GM21447 (cell line): ENCODE measurements at regions not wholly inside any gene's neighbourhood (a gene's known extent, or its start where the extent isn't known, plus 50 kb on each side); places are given as distances from the start of the nearest gene placed in this dataset.

Experiments used
- ATAC-seq: cut with Tn5 transposase; IDR thresholded peaks from one replicate; pipeline ENCODE4 v1.9.1; 2021; ENCODE audit not compliant: unreplicated experiment

DNA sequence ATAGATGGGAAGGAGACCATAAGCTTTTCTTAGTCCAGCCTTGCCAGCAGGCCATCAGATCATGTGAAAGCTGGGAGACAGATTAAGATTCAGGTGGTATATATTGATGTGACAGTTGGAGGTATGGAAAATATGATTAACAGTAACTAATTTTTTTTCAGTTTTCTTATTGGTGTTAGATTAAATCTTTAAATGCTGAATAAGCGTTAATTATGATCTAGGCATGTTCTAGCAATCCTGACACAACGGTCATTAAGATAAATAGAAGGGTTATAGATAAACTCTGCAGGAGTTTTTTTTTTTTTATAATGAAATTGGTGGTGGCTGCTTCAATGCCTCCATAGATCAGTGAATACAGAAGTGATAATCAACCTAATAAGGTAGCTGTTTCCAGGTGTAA, 649.5 kb upstream of the TENM3 start:
- no peak for ATAC-seq

DNA sequence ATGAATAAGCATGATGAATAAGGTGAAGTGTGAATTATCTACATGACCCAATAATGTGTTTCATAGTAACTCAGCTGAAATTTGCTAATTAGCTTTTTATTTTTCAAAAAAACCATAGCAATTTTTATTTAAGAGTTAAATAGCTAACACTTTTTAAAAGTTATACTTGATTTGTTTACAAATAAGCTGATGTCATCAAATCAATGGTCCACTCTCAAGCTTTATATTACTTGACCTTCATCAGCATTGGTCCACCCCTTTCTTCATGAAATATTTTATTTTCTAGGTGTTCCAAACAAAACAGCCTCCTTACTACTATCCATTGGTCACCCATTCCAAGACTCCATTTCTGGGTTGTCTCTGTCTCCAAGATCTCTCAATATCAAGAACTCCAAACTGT, 649.0 kb upstream of the TENM3 start:
- ATAC-seq: no peak

DNA sequence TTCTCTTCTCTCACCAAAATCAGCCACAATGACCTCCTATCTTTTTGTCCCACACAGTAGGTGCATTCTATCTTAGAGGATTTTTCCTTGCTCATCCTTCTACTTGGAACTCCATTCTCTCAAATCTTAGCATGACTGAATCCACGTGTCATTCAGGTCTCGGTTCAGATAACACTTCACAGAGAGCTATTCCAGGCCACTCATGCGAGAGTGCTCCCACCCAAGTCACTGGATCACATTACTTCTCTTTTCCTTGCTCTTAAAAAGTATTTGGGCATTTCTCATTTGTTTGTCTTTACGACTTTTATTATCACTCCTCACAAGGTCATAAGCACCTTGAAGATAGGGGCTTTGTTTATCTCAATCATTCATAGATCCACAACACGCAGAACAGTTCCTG, 647.5 kb upstream of the TENM3 start:
- ATAC-seq: no peak

DNA sequence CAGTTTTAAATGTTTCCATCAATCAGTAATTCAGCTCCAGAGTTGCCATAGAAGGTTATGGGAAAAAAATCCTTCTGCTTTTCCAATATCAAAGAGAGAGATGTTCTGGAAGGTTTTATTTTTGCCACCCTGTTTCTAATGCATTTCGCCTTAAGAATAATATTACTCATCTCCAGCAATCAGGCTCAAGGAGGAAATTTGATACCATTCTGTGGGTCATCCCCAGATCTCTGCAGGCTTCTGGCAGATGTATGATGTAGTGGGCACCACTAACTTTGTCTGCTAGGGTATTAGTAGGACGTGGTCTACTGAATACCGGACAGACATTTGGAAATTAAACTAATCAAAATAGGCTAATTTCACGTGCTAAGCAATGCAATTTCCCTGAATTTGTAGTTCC, 645.4 kb upstream of the TENM3 start:
- no peak for ATAC-seq

DNA sequence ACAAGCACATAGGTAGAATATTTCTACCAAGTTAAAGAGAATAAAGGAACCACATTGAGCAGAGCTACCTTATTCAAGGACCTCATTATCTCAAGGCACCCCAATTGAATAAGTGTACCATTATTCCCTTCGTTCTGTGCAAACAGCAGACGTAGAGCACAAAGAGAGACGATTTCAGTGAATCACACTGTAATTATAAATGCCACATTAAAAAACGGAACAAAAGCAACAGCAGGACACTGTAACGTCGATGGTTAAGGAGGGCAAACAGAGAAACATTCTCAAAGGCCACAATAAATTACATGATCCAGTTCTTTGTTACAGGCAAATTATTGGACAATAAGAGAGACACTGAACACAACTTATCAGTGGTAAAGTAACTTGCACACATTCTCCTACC, 644.1 kb upstream of the TENM3 start:
- ATAC-seq: no peak

DNA sequence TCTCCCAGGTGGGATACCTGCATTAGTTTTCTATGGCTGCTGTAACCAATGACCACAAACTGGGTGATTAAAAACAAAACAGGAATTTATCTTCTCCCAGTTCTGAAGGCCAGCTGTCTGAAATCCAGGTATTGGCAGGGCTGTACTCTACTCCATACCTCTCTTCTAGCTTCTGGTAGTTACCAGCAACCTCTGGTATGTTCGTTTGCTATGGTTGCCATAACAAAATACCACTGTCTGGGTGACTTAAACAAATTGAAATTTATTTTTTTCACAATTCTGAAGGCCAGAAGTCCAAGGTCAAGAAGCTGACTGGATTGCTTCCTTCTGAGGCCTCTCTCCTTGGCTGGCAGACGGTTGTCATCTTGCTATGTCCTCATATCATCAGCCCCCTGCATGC, 642.1 kb upstream of the TENM3 start:
- no peak for ATAC-seq

DNA sequence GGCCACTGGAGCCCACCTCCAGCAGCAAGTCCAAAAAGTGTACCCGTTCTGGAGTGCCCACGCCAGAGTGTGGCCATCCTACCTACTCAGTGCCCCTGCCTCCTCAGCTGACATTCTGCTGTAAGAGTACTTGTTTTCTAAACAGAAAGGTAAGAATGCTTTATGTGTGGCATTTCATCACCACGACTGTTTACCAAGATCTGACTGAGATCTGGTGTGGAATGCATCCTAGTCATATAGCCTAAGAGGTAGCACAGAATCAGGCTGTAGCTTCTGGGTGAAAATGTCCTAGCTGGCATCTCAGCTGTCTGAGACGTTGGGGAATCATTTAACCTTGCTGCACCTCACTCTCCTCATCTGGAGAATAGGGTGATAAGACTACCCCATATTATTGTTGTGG, 638.7 kb upstream of the TENM3 start:
- ATAC-seq: no peak

DNA sequence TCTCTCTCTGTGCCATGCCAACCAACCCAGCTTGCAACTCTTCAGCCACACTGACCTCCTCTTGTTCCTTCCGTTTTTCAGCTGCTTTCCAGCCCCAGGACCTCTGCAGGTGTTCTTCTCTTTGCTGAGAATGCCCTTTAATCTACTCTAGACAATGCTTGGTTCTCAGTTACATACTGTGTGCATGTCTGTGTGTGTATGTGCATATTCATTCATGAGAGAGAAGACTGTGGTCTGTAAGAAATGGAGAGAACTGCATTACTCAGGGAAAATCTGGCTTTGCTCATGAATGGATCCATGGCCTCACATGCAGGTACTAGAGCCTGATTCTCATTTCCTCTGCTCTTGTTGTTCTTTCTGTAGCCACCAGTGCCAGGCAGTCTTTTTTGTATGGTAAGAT, 636.9 kb upstream of the TENM3 start:
- ATAC-seq: no peak

DNA sequence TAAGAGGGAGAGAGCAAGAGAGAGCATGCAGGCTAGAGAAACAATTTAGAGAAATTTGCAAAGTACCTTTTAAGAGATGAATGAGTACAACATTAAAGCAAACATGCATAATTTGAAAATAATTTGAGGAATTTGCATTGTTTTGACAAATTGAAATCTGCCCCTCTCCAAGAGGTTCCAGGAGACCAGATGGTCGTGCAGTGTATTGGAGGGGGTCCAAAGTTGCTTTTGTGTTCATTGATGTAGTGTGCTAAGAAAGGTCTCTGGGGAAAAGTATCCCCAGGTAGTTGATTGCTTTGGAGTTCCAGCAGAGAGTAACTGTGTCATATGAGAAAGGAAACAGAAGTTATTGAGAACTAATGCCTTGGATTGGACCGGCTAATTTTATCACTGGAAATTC, 635.0 kb upstream of the TENM3 start:
- ATAC-seq: no peak

DNA sequence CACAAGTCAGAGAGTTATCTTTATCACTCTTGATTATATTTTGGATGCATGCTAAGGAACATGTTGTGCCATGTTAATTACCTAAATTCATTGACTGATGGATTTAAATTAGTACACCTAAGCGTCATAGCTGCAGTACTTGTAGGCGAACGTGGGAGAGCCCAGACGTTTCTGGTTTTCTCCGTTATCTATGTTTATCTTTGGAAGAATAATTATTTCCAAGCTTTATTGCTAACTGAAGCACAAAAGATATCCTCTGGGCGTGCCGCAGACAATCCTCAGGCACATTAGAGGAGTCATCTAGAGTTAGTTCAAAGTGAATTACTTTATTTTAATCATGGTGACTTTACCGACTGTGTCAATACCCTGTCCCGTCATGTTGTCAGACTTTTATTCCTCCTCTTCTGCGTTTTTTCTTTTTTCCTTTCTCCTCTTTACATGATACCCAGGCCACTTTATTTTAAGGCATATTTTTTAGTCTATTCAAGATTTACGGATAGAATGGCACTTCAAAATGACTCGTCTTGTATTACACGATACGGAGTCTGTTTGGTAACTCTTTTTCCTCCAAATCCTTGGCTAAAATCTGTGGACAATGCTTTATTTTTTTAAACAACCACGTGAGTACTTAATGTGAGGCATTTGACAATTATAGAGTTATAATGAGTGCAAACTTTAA, 632.0 kb upstream of the TENM3 start:
- no peak for ATAC-seq

DNA sequence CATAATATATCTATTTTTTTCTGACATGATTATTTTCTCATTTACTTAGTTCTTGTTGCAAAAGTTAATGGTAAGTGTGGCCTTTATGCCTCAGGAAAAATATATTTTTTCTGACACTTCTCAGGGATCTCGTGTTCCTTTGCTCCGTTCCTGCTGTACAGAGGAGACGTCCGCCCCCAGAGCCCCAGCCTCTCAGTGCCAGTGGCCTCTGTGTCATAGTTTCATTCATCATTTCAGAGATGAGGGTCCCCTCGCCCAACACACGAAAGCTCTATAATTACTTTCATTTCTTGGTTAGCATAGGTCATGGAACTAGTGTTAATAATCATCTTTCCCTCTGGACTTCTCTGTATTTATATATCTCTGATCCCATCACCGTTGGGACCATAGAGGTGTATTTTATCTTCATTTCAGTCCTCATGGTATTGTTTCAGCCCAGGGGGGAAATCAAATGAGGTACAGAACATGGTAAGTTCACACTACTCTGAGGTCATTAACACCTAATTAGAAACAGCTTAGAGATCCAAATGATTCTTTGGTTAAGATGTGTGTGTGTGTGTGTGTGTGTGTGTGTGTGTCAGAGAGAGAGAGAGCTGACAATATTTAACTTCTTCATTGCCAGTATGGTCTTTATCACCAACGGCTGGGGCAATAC, 631.1 kb upstream of the TENM3 start:
- no peak for ATAC-seq

DNA sequence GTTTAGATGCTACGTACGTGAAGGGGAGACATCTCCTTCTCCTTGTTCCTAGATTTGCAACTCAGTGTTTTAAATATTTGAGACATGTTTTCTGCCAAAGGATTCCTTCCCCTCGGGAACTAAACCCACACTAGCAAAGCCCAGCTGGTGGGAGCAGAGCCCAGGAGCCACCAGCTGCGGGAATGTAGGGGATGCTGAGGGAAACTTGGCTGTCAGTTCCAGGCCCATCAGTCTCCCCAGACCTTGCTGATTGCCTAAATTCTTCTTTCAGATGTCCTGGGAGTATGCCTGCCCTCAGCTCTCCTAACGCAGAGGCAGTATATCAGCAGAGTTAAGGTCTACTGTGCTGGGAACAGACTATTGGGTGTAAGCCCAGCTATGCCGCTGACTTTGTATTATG, 630.0 kb upstream of the TENM3 start:
- ATAC-seq: no peak

DNA sequence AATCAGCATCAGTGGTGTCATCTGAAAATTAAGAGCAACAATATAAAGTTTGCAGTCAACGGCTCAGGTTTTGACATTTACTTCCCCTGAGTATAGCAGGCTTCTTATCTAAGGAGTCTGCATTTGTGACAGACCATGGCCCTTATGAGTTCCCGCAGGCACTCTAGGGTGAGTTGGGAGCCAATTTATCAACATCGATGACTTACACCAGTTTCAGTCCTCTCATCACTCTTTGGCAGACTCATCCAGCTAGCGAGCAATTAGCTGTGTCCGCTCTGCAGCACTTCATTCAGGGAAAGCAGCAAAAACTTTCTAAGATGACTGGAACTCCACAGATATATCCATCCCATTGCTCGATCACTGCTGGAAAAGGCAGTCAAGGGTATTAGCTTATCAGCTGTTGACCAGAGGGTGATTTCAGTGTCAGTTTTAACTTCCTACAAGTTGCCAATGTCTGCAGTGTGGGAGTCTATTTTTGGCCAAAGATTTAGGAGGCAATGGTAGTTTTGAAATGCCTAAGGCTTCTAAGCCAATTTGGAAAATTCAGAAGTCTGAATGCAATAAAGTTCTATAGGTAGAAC, 625.1 kb upstream of the TENM3 start:
- no peak for ATAC-seq

DNA sequence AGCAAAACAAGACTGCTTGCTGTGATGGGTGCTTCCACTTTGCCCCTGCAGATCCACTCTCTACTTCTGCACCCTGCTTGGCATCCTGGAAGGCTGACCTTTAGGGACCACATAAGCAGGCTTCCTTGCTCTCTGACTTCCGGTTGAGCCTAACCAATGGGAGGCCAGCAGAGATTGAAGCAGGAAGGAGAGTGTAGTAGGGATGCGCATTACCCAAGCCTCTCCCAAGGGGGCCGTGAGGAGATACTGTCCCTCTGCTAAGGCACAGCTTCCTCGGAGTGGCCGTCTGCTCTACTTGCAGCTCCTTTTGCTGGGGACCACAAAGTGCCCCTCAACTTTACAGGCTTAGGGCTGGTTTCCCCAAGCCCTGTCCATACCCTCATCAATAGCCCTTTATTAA, 624.3 kb upstream of the TENM3 start:
- ATAC-seq: no peak

DNA sequence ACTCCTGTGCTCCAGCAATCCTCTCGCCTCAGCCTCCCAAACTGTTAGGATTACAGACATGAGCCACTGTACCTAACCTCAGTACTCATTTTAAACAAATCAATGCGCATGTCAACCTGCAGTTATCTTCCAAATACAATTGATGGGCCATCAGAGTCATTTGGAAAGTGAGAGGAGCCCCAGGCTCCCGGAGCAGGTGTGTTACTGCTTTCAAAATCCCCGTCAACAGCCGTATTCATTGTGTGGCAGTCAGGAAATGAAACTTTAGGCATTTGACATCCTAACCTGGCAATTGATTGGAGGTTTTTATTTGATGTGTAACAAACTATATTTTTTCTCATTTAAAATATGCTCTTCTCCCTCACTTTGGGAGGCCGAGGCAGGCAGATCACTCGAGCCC, 623.6 kb upstream of the TENM3 start:
- no peak for ATAC-seq

DNA sequence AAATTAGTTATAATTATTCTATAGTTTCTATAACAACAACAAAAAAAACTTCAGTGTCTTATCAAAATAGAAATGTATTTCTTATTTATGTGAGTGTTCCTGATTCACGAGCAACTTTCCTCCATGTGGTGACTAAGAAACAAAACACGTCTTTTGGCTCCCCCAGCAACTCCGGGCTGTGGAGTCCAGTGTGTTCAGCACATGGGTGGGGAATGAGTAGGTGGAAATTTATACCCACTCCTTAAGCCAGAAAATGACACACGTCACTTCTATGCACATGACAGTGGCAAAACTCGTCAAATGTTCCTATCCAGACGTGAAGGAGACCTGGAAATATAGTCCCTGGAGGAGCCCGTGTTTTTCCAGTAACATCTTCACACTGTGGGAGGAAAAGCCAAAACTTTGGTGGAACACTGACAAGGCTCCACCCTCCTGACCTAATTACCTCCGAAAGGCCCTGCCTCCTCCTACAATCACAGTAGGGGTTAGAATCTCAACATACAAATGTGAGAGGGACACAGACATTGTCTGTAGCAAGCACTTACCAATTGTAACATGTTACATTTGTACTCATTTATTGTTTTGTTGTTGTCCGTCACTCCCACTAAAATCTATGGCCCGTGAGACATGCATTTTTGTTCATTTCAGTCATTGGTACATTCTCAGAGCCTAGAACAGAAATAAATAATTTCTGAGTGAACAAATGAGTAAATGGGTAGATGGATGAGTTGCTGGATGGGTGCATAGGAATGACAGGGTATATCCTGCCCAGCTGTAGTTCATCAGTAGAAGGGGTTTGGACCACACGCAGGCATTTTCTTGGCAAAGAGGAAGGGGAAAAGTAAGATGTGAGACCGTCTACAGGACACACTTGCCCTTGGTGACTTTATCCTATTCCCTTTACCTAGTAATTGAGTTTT, 605.8 kb upstream of the TENM3 start:
- no peak for ATAC-seq

DNA sequence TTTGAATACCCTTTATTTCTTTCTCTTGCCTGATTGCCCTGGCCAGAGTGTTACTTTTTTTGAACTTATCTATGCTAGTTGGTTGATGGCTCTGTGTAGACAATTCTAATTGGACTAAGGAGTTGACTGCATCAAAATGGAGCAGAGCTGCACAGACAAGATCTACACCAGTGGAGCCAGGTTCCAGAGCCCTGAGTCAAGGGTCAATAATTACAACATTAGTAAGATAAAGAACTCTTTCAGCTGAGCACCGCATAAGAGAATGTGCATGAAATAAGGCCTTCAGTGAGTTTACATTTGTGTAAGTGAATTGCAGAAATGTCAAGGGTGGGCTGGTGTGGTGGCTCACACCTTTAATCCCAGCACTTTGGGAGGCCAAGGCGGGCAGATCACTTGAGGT, 599.7 kb upstream of the TENM3 start:
- no peak for ATAC-seq

DNA sequence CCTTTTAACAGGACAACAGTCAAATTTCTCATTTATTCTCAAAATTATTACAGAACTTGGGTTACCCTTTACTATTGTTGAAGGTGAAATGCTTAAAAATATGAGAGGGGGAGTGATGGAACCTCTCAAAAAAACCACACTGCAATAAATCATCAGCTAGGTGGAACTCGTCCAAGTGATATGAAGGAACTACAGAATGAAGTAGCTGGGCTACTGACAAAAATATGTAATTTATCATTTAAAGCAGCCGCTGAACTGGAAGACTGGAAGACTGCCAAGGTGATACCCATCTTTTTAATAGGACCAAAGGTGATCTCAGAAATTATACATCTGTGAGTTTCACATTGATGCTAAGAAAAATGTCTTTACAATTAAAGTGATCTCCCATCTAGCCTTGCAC, 597.7 kb upstream of the TENM3 start:
- no peak for ATAC-seq

DNA sequence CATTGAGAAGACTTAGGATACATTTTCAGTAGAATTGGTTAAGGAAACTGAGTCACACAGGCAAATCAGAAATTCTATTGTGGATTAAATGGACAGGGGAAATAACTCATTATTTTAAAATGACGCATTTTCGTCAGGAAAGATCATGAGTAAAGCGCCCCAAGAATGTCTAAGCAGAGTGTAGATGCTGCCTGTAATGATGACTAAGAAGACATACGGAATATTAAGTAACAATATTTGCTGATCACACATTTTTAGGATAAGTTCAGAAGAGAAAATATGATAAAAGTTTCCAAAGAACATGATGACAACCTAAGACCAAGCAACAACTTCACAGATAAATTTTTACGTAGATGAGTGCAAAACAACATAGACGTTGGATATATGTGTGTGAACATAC, 596.3 kb upstream of the TENM3 start:
- no peak for ATAC-seq

DNA sequence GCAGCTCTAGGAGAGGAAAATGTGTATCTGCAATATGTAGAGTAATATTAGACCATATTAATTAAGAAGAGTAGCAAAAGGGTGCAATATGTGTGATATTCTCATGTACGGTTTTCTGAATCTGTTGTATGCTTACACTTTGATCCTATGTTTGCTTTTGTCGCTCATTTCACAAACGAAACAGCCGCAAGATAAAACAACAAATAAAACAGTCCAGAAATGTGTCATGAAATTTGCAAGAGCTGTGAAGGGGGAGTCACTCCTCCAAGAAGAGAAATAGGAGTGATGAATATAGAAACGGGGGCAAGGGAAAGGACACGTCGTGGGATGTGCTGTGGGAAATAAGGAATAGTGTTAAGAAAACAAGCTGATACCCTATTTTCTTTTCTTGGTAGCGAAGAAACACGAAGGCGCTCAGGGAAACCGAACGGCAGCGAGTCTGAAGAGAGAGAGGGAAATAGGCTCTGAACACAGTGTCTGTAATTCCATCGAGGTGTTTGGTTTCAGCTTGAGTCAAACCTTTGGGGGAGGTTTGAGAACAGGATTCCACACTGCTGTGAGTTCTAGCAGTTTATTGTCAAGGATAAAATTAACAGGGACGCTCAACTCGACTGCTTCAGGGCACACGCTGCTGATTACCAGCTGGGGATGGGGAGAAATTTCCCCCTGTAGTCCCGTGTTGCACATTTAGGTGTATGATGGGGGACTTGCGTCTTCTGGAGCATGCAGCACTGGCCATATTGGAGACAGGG, 595.6 kb upstream of the TENM3 start:
- ATAC-seq: no peak
